ENCODE measurements at regions not wholly inside any gene's neighbourhood (a gene's known extent, or its start where the extent isn't known, plus 50 kb on each side); places are given as distances from the start of the nearest gene placed in this dataset.
A peak's percentile ranks its signal among the peaks of the same experiment; 100 is the strongest.

DNA sequence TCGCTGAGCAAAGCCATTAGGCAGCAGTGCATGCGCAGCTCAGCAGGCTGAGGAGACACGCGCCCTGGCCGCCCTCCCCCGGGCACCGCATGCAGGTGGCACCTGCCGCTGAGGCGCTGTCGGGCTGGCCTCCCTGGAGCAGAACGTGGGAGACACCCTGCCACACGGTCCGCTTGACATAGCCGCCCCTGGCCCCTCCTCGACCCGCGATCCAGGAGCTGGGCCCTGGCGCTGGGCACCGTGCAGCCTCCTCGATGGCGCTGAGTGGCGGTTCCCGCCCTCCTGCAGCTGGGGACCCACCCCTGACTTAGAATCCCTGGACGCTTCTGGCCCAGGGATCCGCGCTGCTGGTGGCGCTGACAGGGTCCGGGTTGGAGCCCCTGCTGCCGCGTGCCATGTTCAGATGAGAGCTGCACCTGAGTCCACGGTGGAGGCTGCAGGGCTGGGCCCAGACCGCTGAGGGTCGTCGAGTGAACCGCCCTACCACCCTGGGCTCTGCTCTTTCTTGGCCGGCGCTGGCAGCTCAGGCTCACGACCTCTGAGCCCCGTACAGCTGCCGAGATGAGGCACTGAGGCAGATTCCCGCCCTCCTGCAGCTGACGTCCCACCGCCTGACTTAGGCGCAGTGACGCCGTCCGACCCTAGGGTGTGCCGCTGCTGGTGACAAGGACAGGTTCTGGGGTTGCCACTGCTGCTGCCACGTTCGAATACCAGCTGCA lies 116.8 kb downstream of the OR13A1 start:
- DNase-seq = no peak

DNA sequence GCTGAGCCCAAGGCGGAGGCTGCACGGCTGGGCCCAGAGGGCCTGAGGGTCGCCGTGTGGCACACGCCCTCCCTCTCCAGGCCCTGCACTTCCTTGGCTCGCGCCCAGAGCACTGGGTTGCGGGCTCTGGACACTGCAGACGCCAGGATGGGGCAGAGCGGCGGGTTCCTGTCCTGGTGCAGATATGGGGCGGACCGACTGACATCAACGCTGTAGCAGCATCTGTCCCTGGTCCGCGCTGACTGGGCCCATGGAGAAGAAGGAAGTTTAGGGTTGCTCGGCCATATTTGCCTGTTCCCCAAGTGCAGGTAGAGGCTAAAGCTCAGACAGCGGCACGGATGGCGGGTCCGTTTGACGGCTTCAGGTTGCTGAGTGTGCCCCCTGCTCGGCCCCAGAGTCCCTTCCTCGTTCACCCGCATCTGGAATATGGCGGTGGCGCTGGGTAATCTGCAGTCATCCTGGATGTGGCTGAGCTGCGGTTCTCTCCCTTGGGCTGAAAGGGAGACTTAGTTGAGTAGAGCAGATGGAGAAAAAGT lies 116.1 kb downstream of the OR13A1 start:
- no peak for DNase-seq

DNA sequence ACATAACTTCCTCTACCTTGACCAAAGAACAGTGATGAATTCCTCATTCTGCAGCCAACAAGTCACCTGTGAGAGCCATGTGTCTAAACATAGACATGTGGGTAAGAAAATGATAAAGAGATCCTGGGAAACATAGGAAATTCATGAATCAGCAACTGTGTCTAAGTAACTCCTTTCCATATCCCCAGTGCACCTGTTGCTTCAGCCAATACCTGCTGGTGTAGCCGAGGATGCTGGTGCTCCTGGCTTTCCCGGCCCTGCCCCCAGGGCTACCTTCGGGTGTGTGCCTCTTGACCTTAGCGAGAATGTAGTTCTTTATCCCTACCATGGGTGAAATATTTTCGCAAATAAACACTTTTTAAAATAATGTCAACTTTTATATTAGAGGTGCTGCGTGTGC lies 114.1 kb downstream of the OR13A1 start:
- no peak for DNase-seq

DNA sequence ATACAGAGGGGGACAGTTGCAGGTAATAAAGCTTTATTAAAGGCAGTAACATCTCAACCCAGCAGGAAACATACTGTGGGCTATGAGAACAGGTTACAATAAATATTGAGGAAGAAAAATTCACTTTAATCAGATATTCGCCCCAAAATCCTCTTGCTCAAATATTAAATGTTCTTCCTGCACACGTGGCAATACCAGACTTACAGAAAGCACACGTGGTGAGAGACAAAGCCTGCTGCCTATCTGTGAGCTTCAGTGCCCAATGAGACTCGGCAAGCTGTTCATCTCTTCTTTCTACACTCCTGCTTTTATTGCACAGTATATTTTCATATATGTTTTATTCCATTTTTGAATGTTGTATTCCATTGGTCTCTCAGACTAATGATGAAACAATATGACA lies 113.2 kb downstream of the OR13A1 start:
- DNase-seq = no peak

DNA sequence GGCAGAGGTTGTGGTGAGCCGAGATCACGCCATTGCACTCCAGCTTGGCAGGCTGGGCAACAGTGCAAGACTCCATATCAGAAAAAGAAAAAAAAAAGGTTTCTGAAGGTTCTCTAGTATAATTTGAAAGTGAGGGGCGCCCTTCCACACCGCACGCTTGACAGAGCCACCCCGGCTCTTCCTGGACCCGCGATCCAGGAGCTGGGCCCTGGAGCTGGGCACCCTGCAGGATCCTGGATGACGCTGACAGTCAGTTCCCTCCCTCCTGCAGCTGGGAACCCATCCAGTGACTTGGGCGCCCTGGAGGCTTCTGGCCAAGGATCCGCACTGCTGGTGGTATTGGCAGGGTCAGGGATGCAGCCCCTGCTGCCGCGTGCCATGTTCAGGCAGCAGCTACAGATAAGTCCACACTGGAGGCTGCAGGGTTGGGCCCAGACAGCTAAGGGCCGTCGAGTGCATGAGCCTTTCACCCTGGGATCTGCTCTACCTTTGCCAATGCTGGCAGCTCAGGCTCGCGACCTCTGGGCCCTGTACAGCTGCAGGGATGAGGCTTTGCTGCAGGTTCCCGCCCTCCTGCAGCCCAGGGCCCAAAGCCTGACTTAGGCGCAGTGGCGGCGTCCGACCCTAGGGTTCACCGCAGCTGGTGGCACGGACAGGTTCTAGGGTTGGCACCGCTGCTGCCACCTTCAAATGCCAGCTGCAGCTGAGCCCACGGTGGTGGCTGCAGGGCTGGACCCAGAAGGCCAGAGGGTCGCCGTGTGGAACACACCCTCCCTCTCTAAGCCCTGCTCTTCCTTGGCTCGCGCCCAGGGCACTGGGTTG lies 110.2 kb downstream of the OR13A1 start:
- no peak for DNase-seq

DNA sequence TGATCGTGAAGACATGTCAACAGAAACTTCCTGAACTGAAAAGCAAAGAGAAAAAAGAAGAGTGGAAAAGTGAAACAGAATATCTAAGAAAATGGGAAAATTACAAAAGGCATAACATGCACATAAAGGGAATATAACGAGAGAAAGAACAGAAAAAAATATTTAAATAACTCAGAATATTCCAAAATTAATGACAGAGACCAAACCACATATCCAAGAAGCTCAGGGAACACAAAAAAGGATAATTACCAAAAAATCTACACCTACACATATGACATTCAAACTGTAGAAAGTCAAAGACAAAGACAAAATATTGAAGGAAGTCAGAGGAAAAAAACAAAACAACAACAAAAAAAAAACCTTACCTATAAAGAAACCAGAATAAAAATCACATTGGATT lies 105.5 kb downstream of the OR13A1 start:
- no peak for DNase-seq

DNA sequence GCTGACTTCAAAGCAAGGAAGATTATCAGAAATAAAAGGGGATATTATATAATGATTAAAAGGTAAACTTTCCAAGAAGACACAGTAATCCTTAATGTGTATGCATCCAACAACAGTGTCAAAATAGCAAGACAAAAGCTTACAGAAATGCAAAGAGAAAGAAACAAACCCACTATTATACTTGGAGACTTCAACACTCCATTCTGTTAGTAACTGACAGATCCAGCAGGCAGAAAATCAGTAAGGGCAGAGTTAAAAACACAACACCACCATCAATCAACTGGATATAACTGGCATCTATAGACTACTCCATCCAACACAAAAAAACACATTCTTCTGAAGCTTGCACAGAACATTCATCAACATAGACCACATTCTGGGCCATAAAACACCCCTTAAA lies 103.8 kb downstream of the OR13A1 start:
- no peak for DNase-seq

DNA sequence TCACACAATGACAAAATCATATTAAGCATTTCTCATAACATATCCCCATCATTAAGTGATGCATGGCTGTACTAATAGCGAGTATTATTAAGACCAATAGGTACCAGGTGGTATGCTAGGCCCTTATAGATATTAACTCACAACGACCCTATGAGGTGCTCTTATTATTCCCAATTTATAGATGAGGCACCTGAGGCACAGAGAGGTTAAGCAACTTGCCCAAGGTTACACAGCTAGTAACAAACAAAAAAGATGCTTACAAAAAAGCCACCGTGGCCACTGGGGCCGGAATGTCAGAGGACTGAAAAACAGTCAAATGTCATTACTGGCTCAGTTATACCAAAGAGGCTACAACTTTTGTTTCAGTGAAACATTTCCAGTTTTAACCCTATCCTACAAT lies 96.0 kb downstream of the OR13A1 start:
- DNase-seq = no peak

DNA sequence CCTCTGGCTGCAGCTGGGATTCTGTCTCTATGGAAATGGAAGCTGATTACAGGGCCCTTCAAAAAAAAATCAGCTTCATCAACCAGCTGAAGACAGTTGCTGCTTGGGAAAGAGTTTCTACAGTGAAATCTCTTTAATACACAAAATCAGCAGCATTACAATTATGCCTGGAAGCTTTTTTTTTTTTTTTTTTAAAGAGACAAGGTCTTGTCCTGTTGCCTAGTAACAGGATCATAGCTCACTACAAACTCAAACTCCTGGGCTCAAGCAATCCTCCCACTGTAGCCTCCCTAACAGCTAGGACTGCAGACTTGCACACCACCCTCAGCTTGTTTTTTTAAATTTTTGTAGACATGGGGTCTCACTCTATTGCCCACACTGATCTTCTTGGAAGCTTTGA lies 94.5 kb downstream of the OR13A1 start:
- no peak for DNase-seq

DNA sequence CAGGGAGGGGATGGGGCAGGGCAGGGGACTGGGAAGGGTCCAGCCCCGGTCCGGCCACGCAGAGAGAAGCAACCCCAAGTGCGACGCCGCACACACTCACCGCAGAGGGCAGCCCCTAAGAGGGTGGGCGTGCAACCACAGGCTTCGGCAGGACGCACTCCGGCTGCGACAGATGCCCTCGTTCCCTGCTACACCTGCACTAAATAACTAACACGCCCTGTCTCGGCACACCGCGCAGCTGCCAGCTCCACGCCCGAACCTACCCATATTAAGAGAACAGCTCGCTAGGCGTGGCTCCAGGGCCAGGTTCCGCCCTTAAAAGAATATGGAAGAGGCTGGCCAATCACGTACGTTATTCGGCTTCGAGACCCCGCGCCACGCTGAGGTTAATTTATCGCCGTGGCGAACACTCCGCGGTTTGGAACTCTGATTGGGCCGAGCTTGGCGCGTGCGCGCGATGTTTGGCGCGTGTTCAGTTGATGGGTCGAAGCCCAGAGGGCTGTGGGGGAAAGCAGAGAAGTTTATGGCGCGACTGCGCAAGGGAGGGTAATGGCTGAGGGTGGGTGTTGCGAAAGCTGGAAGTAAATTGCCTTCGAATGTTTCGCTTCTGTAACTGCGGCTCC lies 91.1 kb downstream of the OR13A1 start:
- DNase-seq = no peak

DNA sequence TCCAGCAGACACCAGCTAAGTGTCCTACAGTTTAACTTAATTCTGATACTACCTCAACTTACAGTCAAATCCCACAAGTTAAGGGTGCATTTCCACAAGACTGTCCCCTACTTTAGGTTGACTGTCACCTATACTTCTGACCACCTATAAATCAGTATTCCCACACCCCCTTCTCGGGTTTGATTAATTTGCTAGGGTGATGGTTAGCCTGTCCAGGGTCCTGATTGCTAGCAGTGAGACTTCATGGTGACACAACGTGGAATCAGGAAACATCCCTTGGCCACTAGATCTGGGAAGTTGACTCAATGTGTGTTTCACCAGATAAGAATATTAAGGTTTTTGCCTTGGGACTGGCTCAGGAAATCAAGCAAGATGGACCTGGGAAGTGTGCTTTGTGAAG lies 88.4 kb downstream of the OR13A1 start:
- no peak for DNase-seq

DNA sequence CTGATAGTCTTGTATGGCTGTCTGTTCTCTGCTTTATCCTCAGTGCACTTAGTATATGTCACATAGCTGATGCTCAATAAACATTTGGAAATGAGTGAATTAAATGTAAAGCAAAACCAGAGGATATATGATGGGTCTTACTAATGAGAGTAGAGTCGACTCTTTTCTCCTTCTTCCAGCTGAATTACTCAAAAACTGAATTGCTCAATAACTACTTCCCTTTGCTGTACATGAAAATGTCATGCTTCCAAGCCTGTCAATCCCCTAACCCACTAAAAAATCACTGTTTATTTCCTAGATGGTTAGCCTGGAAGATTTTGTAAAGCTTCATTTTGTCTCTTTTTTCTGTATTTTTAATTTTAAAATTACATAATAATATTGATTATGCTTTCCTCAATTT lies 88.0 kb downstream of the OR13A1 start:
- peak; percentile 24 to 67 (median 60) for DNase-seq

DNA sequence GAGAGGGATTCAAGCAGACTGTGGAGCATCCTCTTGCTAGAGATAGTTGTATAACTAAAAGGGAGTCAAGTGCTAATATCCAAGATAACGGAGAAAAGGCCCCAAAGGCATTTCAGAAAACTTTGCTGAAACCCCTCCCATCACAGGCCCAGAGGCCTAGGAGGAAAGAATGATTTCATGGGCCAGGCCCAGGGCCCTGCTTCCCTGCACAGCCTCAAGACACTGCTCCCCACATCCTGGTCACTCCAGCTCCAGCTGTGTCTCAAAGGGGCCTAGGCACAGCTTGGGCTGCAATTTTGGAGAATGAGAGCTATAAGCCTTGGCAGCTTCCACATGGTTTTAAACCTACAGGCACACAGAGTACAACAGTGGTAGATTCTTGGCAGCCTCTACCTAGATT lies 85.6 kb downstream of the OR13A1 start:
- no peak for DNase-seq

DNA sequence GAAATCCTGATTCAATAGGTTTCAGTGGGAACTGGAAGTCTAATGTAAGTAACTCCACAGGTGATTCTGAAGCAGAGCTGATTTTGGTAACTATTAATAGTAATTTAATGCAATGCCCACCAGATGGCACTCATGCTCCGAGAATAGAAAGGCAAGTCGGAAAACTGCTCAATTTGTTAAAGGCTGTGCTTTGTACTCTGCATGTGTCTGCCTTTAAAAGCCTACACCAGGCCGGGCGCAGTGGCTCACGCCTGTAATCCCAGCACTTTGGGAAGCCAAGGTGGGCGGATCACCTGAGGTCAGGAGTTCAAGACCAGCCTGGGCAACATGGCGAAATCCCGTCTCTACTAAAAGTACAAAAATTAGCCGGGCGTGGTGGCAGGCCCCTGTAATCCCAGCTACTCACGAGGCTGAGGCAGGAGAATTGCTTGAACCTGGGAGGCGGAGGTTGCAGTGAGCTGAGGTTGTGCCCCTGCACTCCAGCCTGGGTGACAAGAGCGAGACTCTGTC lies 80.1 kb downstream of the OR13A1 start:
- peak; percentile 81 to 90 (median 87) for DNase-seq

DNA sequence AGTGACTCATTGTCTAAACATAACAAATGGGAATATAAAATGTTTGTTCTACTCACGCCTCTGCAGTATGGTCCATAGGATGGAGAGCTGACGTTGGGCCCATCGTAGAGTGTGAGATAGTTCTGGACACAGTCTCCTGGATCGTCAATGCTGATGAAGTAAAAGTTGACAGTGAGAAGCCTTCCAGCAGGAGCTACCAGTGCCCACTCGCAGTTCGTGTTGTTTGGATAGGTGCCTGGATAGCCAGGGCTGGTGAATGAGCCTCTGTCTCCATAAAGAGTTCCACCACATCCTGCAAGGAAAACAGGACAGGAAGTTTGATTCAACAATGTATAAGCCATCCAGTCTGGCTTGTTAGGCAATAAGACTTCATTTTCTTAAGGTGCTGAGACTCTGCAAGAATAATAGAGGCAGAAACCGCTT lies 79.6 kb downstream of the OR13A1 start:
- DNase-seq = no peak

DNA sequence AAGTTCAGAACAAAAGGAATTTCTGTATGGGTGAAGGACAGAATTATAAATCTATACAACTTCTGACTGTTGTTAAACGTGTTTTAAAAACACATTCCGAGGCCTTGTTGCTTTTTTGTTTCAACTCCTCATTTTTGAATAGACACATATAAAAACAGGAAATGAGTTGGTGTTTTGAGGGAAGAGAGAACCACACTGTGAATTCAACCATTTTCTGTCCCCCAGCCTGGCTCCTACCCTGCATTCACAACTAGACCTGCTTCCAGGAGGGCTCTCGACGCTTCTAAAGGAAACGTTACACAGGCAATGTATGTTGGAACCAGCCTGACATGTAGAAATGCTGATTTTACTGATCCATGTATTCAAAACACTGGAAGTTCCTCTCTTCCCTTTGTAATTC lies 76.5 kb downstream of the OR13A1 start:
- no peak for DNase-seq

DNA sequence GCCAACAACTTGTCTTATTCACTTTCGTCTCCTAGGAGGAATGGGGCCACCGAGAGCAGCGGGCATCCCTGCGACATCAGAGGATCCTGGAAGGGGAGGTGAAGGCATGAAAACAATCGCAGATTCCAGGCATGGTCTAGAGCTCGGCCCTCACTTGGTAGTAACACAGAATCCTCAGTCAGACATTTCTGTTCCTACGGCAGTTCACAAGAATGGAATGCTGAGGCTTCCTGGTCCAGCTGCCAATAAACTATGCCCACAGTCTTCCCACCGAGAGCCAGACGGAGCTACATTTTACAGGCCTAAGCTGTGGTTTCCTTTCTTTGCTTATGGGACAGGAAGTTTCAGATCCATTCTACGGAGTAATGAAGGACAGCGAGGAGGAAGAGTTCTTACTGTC lies 75.8 kb downstream of the OR13A1 start:
- no peak for DNase-seq

DNA sequence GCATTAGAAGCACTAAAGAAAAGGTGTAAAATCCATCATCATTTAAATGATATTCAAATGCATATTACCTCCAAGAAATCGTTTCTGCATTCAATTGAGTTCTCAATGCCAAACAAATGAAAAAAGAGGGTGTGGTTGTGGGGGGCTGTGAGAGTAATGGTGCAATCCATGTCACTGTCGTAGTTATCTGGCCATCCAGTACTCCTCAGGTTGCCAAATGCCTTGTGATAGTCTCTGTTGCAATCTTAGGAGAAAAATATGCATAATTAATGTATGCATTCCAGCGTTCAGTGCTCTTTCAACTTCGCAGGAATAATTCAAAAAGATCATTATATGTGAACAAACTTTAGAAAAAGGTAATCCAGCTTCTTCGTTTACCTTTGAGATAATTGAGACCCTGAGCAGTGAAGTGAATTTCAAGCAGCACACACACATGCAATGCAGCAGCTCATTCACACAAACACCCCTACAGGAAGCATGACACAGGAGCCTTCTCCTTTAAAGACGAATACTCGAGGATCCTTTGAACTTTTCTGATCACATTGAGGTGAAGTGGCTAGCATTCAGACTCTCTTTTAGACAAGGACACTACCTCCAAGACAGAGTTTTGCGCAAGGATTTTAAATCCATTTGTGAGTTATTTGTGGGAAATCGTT lies 73.4 kb downstream of the OR13A1 start:
- no peak for DNase-seq

DNA sequence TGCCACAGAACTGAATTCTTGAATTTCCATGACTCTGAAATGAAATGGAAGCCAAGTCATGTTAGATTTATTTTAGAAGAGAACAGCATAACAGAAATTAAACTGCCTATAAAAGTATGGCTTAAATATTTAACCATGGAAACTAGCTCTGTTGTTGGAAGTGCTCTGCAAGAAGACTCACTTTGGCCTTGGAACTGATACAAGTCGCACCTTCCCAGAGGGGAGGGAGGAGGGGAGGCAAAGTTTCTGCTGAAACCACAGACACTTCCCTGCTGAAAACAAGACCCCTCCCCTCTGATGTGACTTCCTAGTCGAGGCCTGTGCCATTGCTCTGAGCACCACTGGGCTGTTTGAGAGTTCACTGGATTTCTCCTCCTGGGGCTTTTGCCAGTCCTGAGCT lies 72.1 kb downstream of the OR13A1 start:
- no peak for DNase-seq

DNA sequence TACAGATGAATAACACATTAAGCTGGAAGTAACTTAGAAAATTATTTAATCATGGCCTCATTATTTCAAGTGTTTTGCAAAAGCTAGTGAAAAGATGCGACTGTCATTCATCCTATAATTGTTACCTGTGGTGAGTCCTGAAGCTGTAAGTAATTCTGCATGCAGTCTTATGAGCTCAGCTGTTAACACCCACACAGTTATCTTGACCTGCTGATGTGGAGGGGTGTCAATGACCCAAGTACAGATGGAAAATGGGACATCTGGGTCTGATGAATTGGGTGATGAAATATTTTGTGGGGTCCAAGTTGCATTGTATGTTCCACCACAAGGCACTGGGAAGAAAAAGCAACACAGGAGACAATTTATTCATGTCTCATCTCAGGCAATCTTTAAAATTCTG lies 68.9 kb downstream of the OR13A1 start:
- no peak for DNase-seq

DNA sequence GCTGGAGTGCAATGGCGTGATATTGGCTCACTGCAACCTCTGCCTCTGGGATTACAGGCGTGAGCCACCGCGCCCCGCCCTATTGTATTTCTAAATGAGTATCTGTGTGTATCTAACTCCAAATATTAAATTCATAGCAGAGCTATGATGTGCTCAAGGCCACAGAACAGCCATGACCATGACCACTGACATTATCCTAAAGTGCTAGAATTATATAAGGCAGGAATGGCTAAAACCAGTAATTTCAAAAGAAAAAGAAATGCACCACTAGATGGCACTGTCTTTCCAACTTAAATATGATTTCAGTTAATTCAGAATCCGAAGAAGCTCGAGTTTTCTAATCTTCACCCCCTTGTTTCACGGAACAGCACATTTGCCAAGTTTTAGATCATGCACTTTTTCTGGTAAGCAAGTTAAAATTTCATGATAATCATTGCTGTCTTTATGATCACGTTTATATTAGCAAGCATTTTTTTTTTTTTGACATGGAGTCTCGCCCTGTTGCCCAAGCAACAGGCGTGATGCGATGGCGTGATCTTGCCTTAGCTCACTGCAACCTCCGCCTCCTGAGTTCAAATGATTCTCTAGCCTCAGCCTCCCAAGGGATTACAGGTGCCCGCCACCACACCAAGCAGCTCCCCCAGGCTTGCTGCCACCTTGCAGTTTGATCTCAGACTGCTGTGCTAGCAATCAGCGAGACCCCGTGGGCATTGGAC lies 65.3 kb downstream of the OR13A1 start:
- DNase-seq = peak; percentile 89 to 96 (median 96)

DNA sequence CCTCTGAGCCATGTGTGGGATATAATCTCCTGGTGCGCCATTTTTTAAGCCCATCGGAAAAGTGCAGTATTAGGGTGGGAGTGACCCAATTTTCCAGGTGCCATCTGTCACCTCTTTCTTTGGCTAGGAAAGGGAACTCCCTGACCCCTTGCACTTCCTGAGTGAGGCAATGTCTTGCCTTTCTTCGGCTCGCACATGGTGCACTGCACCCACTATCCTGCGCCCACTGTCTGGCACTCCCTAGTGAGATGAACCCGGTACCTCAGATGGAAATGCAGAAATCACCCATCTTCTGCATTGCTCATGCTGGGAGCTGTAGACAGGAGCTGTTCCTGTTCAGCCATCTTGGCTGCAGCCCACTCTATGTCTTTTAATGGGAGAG lies 64.7 kb downstream of the OR13A1 start:
- peak; percentile 46 to 61 (median 56) for DNase-seq

Measured in suppressor macrophage treated with lipopolysaccharide for 1 hour (primary cell).